Fibroblast of the aortic adventitia (primary cell): ENCODE measurements at regions not wholly inside any gene's neighbourhood (a gene's known extent, or its start where the extent isn't known, plus 50 kb on each side); places are given as distances from the start of the nearest gene placed in this dataset.
"Not testable (repeated sequence)": the region's sequence is repeated elsewhere in the genome, so short reads cannot be mapped to it uniquely, and the experiment has no call there.

Source experiments
- DNase-seq: peaks from one replicate; pipeline ENCODE4 v3.0.0-alpha.2; 2010; ENCODE audit warnings: low read depth
- H3K4me3 ChIP-seq: 2 replicates; pipeline ENCODE4 v1.5.1; 2011; ENCODE audit warnings: low read depth, mild to moderate bottlenecking, control low read depth, low read length, moderate library complexity
- CTCF ChIP-seq: IDR thresholded peaks from 2 replicates; pipeline ENCODE4 v1.5.1; 2011; ENCODE audit warnings: mild to moderate bottlenecking, low read length, control low read depth, inconsistent platforms; ENCODE audit not compliant: insufficient read depth

GRCh38 chr13:58488251-58488650, 856.7 kb downstream of the PCDH17 start:
- no peak for DNase-seq
- TF ChIP-seq CTCF: no peak

GRCh38 chr13:58495668-58496067, 864.1 kb downstream of the PCDH17 start:
- DNase-seq: no peak
- H3K4me3 ChIP-seq: no peak overlapping the region
- no peak for TF ChIP-seq CTCF

More at GRCh38 chr13:58488251-58488650, 856.7 kb downstream of the PCDH17 start:
- no peak overlapping the region for H3K4me3 ChIP-seq

GRCh38 chr13:58500938-58501337, 869.4 kb downstream of the PCDH17 start:
- TF ChIP-seq CTCF: no peak
- no peak overlapping the region for H3K4me3 ChIP-seq
- DNase-seq: no peak

GRCh38 chr13:58504202-58504700, 872.7 kb downstream of the PCDH17 start:
- H3K4me3 ChIP-seq, DNase-seq: not testable (repeated sequence)

- not testable (repeated sequence) for DNase-seq, H3K4me3 ChIP-seq
Observed at GRCh38 chr13:58505262-58505920, 873.8 kb downstream of the PCDH17 start.

GRCh38 chr13:58528351-58528750, 896.8 kb downstream of the PCDH17 start:
- DNase-seq: no peak
- TF ChIP-seq CTCF: no peak
- no peak overlapping the region for H3K4me3 ChIP-seq

- no peak overlapping the region for H3K4me3 ChIP-seq
- DNase-seq: no peak
- TF ChIP-seq CTCF: no peak
Observed at GRCh38 chr13:58531614-58532013, 900.1 kb downstream of the PCDH17 start.

- no peak for TF ChIP-seq CTCF
- DNase-seq: no peak
- no peak overlapping the region for H3K4me3 ChIP-seq
Observed at GRCh38 chr13:58542530-58542929, 911.0 kb downstream of the PCDH17 start.
